ENCODE measurements at regions not wholly inside any gene's neighbourhood (a gene's known extent, or its start where the extent isn't known, plus 50 kb on each side); places are given as distances from the start of the nearest gene placed in this dataset.
"Not testable (repeated sequence)": the region's sequence is repeated elsewhere in the genome, so short reads cannot be mapped to it uniquely, and the experiment has no call there.

GRCh38 chr5:60469286-60469685, 230.7 kb downstream of the DEPDC1B start:
- no peak for DNase-seq
- H3K27ac ChIP-seq: no peak overlapping the region
- no peaks in the 10 kb centered on the region for H3K4me1 ChIP-seq
- H3K27me3 ChIP-seq: no peaks in the 10 kb centered on the region
- H3K4me3 ChIP-seq: no peak overlapping the region
- intact Hi-C loops (cut with DNase I): no loop called here
- H3K9me3 ChIP-seq: peaks cover 0 to 7% (median 0%) of the 10 kb centered on the region in 3 donors
- WGBS, 2 donors: 92 to 100% methylated on average over 1 of the region's 1 CpG
- TF ChIP-seq POLR2A (IDR thresholded peaks at IDR 0.05): no peak
- TF ChIP-seq CTCF (IDR thresholded peaks at IDR 0.05): no peak
- H3K36me3 ChIP-seq: no peaks in the 10 kb centered on the region

DNA sequence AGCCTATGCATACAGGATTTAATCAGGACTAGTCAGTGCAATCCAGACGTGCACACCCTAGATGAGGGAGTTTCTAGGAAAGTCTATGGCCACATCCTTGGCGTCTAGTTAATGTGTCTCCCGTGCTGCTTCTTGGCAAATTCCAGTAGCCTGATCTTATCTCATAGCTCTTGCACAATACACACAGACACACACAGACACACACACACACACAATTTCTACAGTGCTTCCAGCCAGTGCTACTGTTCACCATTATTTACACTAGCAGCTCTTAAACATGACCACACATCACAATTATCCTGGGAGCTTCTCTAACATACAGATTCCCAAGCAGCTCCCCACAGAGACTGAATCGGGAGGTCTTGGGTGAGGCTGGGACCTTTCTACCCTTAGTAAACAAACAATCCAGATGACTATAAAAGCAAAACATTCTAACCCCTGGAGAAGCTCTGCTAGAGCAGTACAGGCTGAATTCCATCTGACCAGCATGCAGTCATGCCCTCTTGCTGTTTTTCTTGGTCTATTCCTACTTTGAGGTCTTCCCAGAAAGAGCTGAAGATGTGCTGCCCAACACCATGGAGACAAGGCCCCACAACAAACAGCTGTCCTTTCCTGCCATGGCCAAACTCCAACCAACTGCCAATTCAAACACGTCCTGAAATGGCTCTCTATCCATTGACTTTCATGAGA, 236.6 kb downstream of the DEPDC1B start:
- no peak for DNase-seq
- WGBS, 2 donors: 49 to 58% methylated on average over 4 to 5 of the region's 5 CpGs
- Histone ChIP-seq H3K27ac (no peak overlapping the region), H3K36me3 (no peaks in the 10 kb centered on the region), H3K4me3 (no peak overlapping the region), H3K9me3 (no peaks in the 10 kb centered on the region), H3K4me1 (no peaks in the 10 kb centered on the region), H3K27me3 (no peaks in the 10 kb centered on the region)
- TF ChIP-seq CTCF (IDR thresholded peaks at IDR 0.05): no peak
- TF ChIP-seq POLR2A (IDR thresholded peaks at IDR 0.05): no peak
- intact Hi-C loops (cut with DNase I): no loop called here

- H3K9me3 ChIP-seq: peaks cover 0 to 6% (median 0%) of the 10 kb centered on the region in 3 donors
- TF ChIP-seq POLR2A (IDR thresholded peaks at IDR 0.05) (no peak), CTCF (IDR thresholded peaks at IDR 0.05) (no peak)
- DNase-seq: no peak
- H3K27ac ChIP-seq: no peak overlapping the region
- intact Hi-C loops (cut with DNase I): no loop called here
- H3K36me3 ChIP-seq: no peaks in the 10 kb centered on the region
- H3K4me1 ChIP-seq: no peaks in the 10 kb centered on the region
- H3K27me3 ChIP-seq: no peaks in the 10 kb centered on the region
- WGBS, 2 donors: 77 to 84% methylated on average over 7 of the region's 7 CpGs
- H3K4me3 ChIP-seq: no peak overlapping the region
Measured at GRCh38 chr5:60458666-60459065, 241.3 kb downstream of the DEPDC1B start.

DNA sequence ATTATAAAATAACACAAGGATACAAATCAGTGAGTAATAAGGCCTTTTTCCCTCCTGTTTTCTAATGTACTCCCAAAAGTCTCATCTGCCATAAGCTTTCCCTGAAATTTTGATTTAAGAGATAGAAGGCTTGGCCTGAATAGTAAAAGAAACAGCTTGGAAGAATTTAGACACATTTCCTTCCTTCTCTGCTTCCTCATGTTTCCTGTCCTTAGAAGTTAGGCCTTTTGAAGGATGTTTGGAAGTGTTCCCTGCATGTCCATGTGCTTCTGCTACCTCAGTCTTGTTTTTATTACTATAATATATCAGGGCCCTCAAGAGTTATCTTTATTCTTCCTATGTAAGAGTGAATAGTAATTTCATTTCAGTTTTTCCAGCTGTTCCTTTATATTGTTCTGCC, 242.7 kb downstream of the DEPDC1B start:
- Histone ChIP-seq H3K9me3 (peaks cover 0 to 6% (median 0%) of the 10 kb centered on the region in 3 donors), H3K27me3 (no peaks in the 10 kb centered on the region), H3K27ac (no peak overlapping the region), H3K4me3 (no peak overlapping the region), H3K4me1 (peaks cover 0 to 5% (median 0%) of the 10 kb centered on the region in 3 donors), H3K36me3 (no peaks in the 10 kb centered on the region)
- DNase-seq: no peak
- no peak for TF ChIP-seq CTCF (IDR thresholded peaks at IDR 0.05)
- no peak for TF ChIP-seq POLR2A (IDR thresholded peaks at IDR 0.05)
- intact Hi-C loops (cut with DNase I): no loop called here

GRCh38 chr5:60455589-60455988, 244.4 kb downstream of the DEPDC1B start:
- Histone ChIP-seq H3K4me1 (peaks cover 0 to 5% (median 0%) of the 10 kb centered on the region in 3 donors), H3K36me3 (no peaks in the 10 kb centered on the region), H3K9me3 (peaks cover 0 to 6% (median 0%) of the 10 kb centered on the region in 3 donors), H3K4me3 (no peak overlapping the region), H3K27ac (no peak overlapping the region), H3K27me3 (no peaks in the 10 kb centered on the region)
- intact Hi-C loops (cut with DNase I): no loop called here
- no peak for DNase-seq
- TF ChIP-seq CTCF (IDR thresholded peaks at IDR 0.05): no peak
- no peak for TF ChIP-seq POLR2A (IDR thresholded peaks at IDR 0.05)
- WGBS, 2 donors: 76 to 94% methylated on average over 2 of the region's 2 CpGs

DNA sequence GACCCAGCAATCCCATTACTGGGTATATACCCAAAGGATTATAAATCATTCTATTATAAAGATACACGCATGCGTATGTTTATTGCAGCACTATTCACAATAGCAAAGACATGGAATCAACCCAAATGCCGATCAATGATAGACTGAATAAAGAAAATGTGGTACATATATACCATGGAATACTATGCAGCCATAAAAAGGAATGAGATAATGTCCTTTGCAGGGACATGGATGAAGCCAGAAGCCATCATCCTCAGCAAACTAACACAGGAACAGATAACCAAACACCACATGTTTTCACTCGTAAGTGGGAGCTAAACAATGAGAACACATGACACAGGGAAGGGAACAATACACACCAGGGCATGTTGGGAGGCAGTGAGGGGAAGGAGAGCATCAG, 245.7 kb downstream of the DEPDC1B start:
- H3K36me3 ChIP-seq; intact Hi-C loops (cut with DNase I); H3K4me1 ChIP-seq; H3K27me3 ChIP-seq; H3K4me3 ChIP-seq; H3K9me3 ChIP-seq; H3K27ac ChIP-seq; DNase-seq: not testable (repeated sequence)
- 93 to 96% methylated on average over 4 of the region's 4 CpGs for WGBS, 2 donors
